Uterus (tissue), 2 donors: ENCODE measurements at regions not wholly inside any gene's neighbourhood (a gene's known extent, or its start where the extent isn't known, plus 50 kb on each side); places are given as distances from the start of the nearest gene placed in this dataset.
"Not testable (repeated sequence)": the region's sequence is repeated elsewhere in the genome, so short reads cannot be mapped to it uniquely, and the experiment has no call there.

Source experiments
- POLR2A ChIP-seq, 2 donors: fragments of 450-650 bp; IDR thresholded peaks; one replicate each; pipeline ENCODE4 v1.6.1; 2016; ENCODE audit warnings: antibody characterized with exemption in 2 of 2, mild to moderate bottlenecking in 1 of 2, moderate library complexity in 1 of 2
- TF ChIP-seq, protein P1 (sequence below), 4 experiments: fragments of 200-600 bp in 2 of 4; fragments of 450-650 bp in 2 of 4; sonication (generic) in 2 of 4; IDR thresholded peaks; one replicate each; pipeline ENCODE4 v1.5.1; 2016 to 2019; ENCODE audit warnings: antibody characterized with exemption in 4 of 4, mild to moderate bottlenecking in 2 of 4, moderate library complexity in 1 of 4

DNA sequence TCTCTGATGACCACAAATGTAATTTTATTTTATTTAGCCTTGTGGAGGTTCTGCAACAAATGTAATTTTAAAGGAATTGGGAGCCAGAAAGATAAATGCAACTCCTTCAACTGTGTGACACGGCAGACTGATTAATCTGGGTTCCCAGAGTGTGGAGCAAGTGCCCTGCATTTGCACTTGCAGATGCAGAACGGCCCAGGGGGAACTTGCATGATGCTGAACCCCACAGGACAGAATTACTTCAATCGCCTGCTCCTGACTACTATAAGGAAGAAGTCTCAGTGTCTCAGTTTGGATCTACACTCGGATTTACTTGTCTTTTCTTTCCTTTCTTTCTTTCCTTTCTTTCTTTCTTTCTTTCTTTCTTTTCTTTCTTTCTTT is 107.2 kb upstream of the ACBD5 start:
- TF ChIP-seq POLR2A (IDR thresholded peaks at IDR 0.05) = not testable (repeated sequence)
- TF ChIP-seq, protein P1, sequence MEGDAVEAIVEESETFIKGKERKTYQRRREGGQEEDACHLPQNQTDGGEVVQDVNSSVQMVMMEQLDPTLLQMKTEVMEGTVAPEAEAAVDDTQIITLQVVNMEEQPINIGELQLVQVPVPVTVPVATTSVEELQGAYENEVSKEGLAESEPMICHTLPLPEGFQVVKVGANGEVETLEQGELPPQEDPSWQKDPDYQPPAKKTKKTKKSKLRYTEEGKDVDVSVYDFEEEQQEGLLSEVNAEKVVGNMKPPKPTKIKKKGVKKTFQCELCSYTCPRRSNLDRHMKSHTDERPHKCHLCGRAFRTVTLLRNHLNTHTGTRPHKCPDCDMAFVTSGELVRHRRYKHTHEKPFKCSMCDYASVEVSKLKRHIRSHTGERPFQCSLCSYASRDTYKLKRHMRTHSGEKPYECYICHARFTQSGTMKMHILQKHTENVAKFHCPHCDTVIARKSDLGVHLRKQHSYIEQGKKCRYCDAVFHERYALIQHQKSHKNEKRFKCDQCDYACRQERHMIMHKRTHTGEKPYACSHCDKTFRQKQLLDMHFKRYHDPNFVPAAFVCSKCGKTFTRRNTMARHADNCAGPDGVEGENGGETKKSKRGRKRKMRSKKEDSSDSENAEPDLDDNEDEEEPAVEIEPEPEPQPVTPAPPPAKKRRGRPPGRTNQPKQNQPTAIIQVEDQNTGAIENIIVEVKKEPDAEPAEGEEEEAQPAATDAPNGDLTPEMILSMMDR (IDR thresholded peaks at IDR 0.05) = not testable (repeated sequence)
